ENCODE measurements at regions not wholly inside any gene's neighbourhood (a gene's known extent, or its start where the extent isn't known, plus 50 kb on each side); places are given as distances from the start of the nearest gene placed in this dataset.

- in situ Hi-C loops (cut with HindIII; ENCODE audit: low sequenced_read_pairs) = no loop called here
- TF ChIP-seq CTCF (IDR thresholded peaks at IDR 0.05; ENCODE audit: low read depth, low read length, missing control alignments) = no peak
- no peak for DNase-seq (ENCODE audit: low read depth)
- no peak overlapping the region for H3K4me3 ChIP-seq (ENCODE audit: low read depth, low read length)
These were observed 142.8 kb upstream of the STT3B start for GRCh38 chr3:31389939-31390338.

GRCh38 chr3:31390466-31390865 lies 142.3 kb upstream of the STT3B start:
- no peak for DNase-seq (ENCODE audit: low read depth)
- in situ Hi-C loops (cut with HindIII; ENCODE audit: low sequenced_read_pairs) = no loop called here
- TF ChIP-seq CTCF (IDR thresholded peaks at IDR 0.05; ENCODE audit: low read depth, low read length, missing control alignments) = no peak
- no peak overlapping the region for H3K4me3 ChIP-seq (ENCODE audit: low read depth, low read length)

- no peak for TF ChIP-seq CTCF (IDR thresholded peaks at IDR 0.05; ENCODE audit: low read depth, low read length, missing control alignments)
- in situ Hi-C loops (cut with HindIII; ENCODE audit: low sequenced_read_pairs) = no loop called here
These were observed 141.6 kb upstream of the STT3B start for GRCh38 chr3:31391150-31391549.

GRCh38 chr3:31392568-31392967 lies 140.2 kb upstream of the STT3B start:
- no peak for TF ChIP-seq CTCF (IDR thresholded peaks at IDR 0.05; ENCODE audit: low read depth, low read length, missing control alignments)
- in situ Hi-C loops (cut with HindIII; ENCODE audit: low sequenced_read_pairs) = no loop called here
- no peak overlapping the region for H3K4me3 ChIP-seq (ENCODE audit: low read depth, low read length)
- DNase-seq (ENCODE audit: low read depth) = no peak

More at GRCh38 chr3:31391150-31391549, 141.6 kb upstream of the STT3B start:
- DNase-seq (ENCODE audit: low read depth) = no peak
- H3K4me3 ChIP-seq (ENCODE audit: low read depth, low read length) = no peak overlapping the region

GRCh38 chr3:31399271-31399670 lies 133.5 kb upstream of the STT3B start:
- no peak for TF ChIP-seq CTCF (IDR thresholded peaks at IDR 0.05; ENCODE audit: low read depth, low read length, missing control alignments)
- DNase-seq (ENCODE audit: low read depth) = no peak
- in situ Hi-C loops (cut with HindIII; ENCODE audit: low sequenced_read_pairs) = no loop called here
- H3K4me3 ChIP-seq (ENCODE audit: low read depth, low read length) = no peak overlapping the region

- DNase-seq (ENCODE audit: low read depth) = no peak
- in situ Hi-C loops (cut with HindIII; ENCODE audit: low sequenced_read_pairs) = no loop called here
- no peak for TF ChIP-seq CTCF (IDR thresholded peaks at IDR 0.05; ENCODE audit: low read depth, low read length, missing control alignments)
- H3K4me3 ChIP-seq (ENCODE audit: low read depth, low read length) = no peak overlapping the region
These were observed 130.6 kb upstream of the STT3B start for GRCh38 chr3:31402117-31402516.

- no peak for TF ChIP-seq CTCF (IDR thresholded peaks at IDR 0.05; ENCODE audit: low read depth, low read length, missing control alignments)
- in situ Hi-C loops (cut with HindIII; ENCODE audit: low sequenced_read_pairs) = no loop called here
- DNase-seq (ENCODE audit: low read depth) = no peak
- no peak overlapping the region for H3K4me3 ChIP-seq (ENCODE audit: low read depth, low read length)
These were observed 129.5 kb upstream of the STT3B start for GRCh38 chr3:31403197-31403596.

Data from astrocyte of the cerebellum (primary cell).